ENCODE measurements at regions not wholly inside any gene's neighbourhood (a gene's known extent, or its start where the extent isn't known, plus 50 kb on each side); places are given as distances from the start of the nearest gene placed in this dataset.
A peak's percentile ranks its signal among the peaks of the same experiment; 100 is the strongest.

DNA sequence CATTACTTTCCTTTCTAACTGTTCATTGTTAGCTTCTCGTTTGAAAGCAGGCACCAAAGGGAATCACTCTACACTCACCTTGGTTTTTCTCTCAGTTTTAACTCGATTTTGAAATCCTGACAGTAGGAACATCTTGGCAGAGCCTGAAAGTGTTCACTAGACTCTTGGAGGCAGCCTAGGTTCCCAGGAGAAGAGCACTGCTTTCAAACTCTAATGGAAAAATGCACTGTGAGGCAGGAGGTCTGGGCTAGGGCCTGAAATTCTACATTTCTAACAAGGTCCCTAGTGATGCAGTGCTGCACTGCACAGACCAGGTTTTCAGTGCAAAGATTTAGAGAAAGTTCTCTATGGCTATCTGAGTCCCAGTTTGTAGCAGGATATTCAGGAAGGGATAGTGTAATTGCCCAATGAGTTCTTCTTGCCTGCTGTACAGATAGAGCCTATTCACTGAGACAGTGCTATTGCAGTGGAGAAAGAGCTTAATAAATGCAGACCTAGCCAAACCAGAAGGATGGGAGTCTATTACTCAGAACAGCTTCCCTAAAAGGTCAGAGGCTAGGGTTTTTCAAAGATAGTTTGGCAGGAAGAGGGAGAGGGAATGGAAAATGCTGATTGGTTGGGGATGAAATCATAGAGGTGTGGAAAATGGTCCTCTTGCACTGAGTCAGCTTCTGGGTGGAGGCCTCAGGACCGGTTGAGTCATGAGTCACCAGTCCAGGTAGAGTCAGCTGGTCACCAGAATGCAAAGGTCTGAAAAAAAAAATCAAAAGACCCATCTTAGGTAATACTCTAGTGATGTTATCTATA, 153.9 kb downstream of the GPBP1 start:
- DNase-seq: no peak

DNA sequence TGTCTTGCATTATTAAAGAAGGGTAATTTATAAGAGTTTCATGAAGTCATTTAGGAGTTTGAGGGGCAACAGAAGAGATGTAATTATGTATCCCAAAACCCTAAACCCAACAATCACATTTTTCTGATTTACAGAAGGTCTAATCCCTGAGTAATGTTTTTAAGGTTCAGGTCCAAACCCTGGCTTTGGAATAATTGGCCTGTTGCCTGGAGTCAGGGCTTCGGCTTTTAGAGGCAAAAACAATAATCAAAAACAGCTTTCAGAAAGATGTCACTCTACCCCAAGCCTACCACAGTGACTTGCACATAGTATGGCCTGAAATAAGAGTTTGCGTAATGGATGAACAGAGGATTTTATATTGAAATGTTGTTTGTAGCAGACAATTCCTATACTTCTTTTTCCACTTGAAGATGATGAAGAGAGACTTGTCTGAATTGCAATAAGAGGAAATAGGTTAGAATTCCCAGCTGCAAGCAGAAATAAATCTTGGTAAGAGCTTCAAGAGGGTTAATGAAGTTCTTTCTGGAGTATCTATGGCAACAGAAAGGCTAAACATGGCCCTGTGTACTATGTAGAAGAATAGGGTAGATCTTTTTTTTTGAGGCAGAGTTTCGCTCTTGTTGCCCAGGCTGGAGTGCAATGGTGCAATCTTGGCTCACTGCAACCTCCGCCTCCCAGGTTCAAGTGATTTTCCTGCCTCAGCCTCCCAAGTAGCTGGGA, 152.0 kb downstream of the GPBP1 start:
- Mint-ChIP-seq H3K27me3 (ENCODE audit: low read depth, poor library complexity) (peaks cover 6% of the 10 kb centered on the region), H3K9me3 (peaks cover 16% of the 10 kb centered on the region), H3K4me1 (peaks cover 27% of the 10 kb centered on the region), H3K36me3 (ENCODE audit: low read depth) (no peaks in the 10 kb centered on the region), H3K27ac (no peak overlapping the region), H3K4me3 (no peak overlapping the region)
- no peak for DNase-seq
- TF ChIP-seq, protein P1, sequence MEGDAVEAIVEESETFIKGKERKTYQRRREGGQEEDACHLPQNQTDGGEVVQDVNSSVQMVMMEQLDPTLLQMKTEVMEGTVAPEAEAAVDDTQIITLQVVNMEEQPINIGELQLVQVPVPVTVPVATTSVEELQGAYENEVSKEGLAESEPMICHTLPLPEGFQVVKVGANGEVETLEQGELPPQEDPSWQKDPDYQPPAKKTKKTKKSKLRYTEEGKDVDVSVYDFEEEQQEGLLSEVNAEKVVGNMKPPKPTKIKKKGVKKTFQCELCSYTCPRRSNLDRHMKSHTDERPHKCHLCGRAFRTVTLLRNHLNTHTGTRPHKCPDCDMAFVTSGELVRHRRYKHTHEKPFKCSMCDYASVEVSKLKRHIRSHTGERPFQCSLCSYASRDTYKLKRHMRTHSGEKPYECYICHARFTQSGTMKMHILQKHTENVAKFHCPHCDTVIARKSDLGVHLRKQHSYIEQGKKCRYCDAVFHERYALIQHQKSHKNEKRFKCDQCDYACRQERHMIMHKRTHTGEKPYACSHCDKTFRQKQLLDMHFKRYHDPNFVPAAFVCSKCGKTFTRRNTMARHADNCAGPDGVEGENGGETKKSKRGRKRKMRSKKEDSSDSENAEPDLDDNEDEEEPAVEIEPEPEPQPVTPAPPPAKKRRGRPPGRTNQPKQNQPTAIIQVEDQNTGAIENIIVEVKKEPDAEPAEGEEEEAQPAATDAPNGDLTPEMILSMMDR (IDR thresholded peaks at IDR 0.05): no peak

More for the DNA sequence above, 153.9 kb downstream of the GPBP1 start:
- TF ChIP-seq, protein P1 (IDR thresholded peaks at IDR 0.05): no peak
- H3K9me3 Mint-ChIP-seq: peaks cover 13% of the 10 kb centered on the region
- peaks cover 28% of the 10 kb centered on the region for H3K4me1 Mint-ChIP-seq
- H3K27me3 Mint-ChIP-seq (ENCODE audit: low read depth, poor library complexity): peaks cover 2% of the 10 kb centered on the region
- H3K4me3 Mint-ChIP-seq: no peak overlapping the region
- peak overlapping the region; percentile 32 for H3K27ac Mint-ChIP-seq
- H3K36me3 Mint-ChIP-seq (ENCODE audit: low read depth): no peaks in the 10 kb centered on the region

DNA sequence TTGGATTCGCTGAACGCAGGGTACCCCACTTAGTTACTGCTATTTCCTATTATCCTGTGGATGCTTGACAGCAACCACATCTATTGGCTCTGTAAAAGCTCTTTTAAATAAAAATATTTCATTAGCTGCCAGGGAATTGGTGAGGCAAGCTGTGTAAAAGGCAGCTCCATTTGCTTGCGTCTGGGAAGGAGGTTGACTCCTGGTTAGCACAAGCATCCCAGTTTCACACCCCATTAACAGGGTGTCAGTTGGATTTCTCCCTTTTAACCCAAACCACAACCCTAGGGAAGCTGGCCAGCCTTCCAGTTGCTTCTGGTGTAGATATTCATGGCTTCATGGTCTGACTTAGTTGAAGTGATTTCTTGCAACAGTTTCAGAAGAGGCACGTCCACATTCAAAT, 151.0 kb downstream of the GPBP1 start:
- Mint-ChIP-seq H3K27ac (no peak overlapping the region), H3K27me3 (ENCODE audit: low read depth, poor library complexity) (peaks cover 4% of the 10 kb centered on the region), H3K4me1 (peaks cover 27% of the 10 kb centered on the region), H3K9me3 (peaks cover 10% of the 10 kb centered on the region), H3K36me3 (ENCODE audit: low read depth) (no peaks in the 10 kb centered on the region), H3K4me3 (no peak overlapping the region)
- TF ChIP-seq, protein P1 (IDR thresholded peaks at IDR 0.05): no peak
- no peak for DNase-seq

DNA sequence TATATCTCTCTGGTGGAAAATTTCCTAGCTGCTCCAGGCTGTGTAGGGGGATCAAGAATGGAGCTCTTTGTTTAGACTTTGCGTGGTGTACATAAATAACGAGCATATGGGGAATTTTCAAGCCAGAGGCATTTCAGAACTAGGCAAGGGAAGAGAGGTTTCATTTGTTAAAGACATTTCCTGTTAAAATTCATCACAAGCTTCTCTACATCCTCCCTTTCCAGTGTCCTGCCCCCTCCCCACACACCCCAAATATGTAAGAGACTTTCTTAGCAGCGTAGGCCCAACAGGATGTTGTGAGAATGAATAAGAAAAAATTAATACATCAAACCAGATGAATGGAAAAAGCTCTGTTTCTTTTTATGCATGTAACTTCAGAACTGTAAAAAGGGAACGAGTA, 150.3 kb downstream of the GPBP1 start:
- H3K27me3 Mint-ChIP-seq (ENCODE audit: low read depth, poor library complexity): peaks cover 4% of the 10 kb centered on the region

DNA sequence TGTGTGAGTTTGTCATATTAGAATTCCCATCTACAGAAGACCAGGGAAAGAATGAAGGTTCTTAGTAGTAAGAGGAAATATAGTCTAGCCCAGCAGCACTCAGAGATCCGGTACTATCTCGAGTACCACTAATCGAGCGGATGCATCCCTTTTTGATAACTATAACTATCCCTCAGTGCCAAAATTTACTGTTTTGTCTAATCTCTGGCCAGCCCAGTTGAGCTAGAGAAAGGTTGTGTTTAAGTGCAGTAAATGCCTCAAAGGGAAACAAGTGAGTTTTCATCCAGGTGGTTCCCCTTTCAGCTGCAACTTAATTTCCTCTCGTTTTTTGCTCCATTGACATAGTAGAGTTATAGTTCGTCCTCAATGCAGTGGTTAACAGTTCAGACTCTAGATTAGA, 146.7 kb downstream of the GPBP1 start:
- peaks cover 4% of the 10 kb centered on the region for H3K27me3 Mint-ChIP-seq (ENCODE audit: low read depth, poor library complexity)
- peaks cover 15% of the 10 kb centered on the region for H3K9me3 Mint-ChIP-seq
- H3K36me3 Mint-ChIP-seq (ENCODE audit: low read depth): no peaks in the 10 kb centered on the region
- no peak overlapping the region for H3K4me3 Mint-ChIP-seq
- H3K4me1 Mint-ChIP-seq: peaks cover 50% of the 10 kb centered on the region
- TF ChIP-seq, protein P1 (IDR thresholded peaks at IDR 0.05): no peak
- DNase-seq: no peak
- H3K27ac Mint-ChIP-seq: no peak overlapping the region

More for the DNA sequence above, 150.3 kb downstream of the GPBP1 start:
- H3K27ac Mint-ChIP-seq: peak overlapping the region; percentile 34
- no peak overlapping the region for H3K4me3 Mint-ChIP-seq
- peaks cover 28% of the 10 kb centered on the region for H3K4me1 Mint-ChIP-seq
- H3K9me3 Mint-ChIP-seq: peaks cover 10% of the 10 kb centered on the region
- no peak for DNase-seq
- TF ChIP-seq, protein P1 (IDR thresholded peaks at IDR 0.05): no peak
- no peaks in the 10 kb centered on the region for H3K36me3 Mint-ChIP-seq (ENCODE audit: low read depth)

Measured in nephron progenitor cell (in vitro differentiated cells).